ENCODE measurements at regions not wholly inside any gene's neighbourhood (a gene's known extent, or its start where the extent isn't known, plus 50 kb on each side); places are given as distances from the start of the nearest gene placed in this dataset.

GRCh38 chr7:114051871-114052331, 133.1 kb upstream of the PPP1R3A start:
- intact Hi-C loops (cut with DNase I): no loop called here
- DNase-seq: no peak

- intact Hi-C loops (cut with DNase I): no loop called here
- DNase-seq: no peak
Observed at GRCh38 chr7:114050571-114050970, 131.8 kb upstream of the PPP1R3A start.

- intact Hi-C loops (cut with DNase I): no loop called here
- no peak for DNase-seq
Observed at GRCh38 chr7:114048386-114049235, 129.8 kb upstream of the PPP1R3A start.

GRCh38 chr7:114047889-114048288, 129.1 kb upstream of the PPP1R3A start:
- DNase-seq: no peak
- intact Hi-C loops (cut with DNase I): no loop called here

- DNase-seq: no peak
- intact Hi-C loops (cut with DNase I): no loop called here
Observed at GRCh38 chr7:114033475-114033874, 114.7 kb upstream of the PPP1R3A start.

GRCh38 chr7:114026486-114027089, 107.8 kb upstream of the PPP1R3A start:
- peak in 9 of 42 donors; percentile 8 to 66 (median 32) for DNase-seq

GRCh38 chr7:114021135-114021534, 102.3 kb upstream of the PPP1R3A start:
- DNase-seq: no peak
- intact Hi-C loops (cut with DNase I): no loop called here

More at GRCh38 chr7:114026486-114027089, 107.8 kb upstream of the PPP1R3A start:
- intact Hi-C loops (cut with DNase I): no loop called here

GRCh38 chr7:114008696-114009095, 89.9 kb upstream of the PPP1R3A start:
- DNase-seq: no peak
- intact Hi-C loops (cut with DNase I): no loop called here

- intact Hi-C loops (cut with DNase I): no loop called here
- DNase-seq: no peak
Observed at GRCh38 chr7:114007386-114007785, 88.6 kb upstream of the PPP1R3A start.

GRCh38 chr7:113998934-113999333, 80.1 kb upstream of the PPP1R3A start:
- intact Hi-C loops (cut with DNase I): no loop called here
- DNase-seq: no peak

- DNase-seq: no peak
- intact Hi-C loops (cut with DNase I): no loop called here
Observed at GRCh38 chr7:113996405-113996804, 77.6 kb upstream of the PPP1R3A start.

GRCh38 chr7:113986216-113986615, 67.4 kb upstream of the PPP1R3A start:
- intact Hi-C loops (cut with DNase I): no loop called here
- DNase-seq: no peak

- intact Hi-C loops (cut with DNase I): no loop called here
- DNase-seq: no peak
Observed at GRCh38 chr7:113976508-113976907, 57.7 kb upstream of the PPP1R3A start.

- DNase-seq: no peak
- intact Hi-C loops (cut with DNase I): no loop called here
Observed at GRCh38 chr7:113968713-113969112, 49.9 kb upstream of the PPP1R3A start.
